ENCODE measurements at regions not wholly inside any gene's neighbourhood (a gene's known extent, or its start where the extent isn't known, plus 50 kb on each side); places are given as distances from the start of the nearest gene placed in this dataset.

- no peak for DNase-seq
Observed at GRCh38 chr5:100974082-100974481, 71.0 kb upstream of the ST8SIA4 start.

GRCh38 chr5:100970646-100971255 lies 67.7 kb upstream of the ST8SIA4 start:
- DNase-seq, result no peak

- no peak for DNase-seq
Observed at GRCh38 chr5:100965291-100965690, 62.2 kb upstream of the ST8SIA4 start.

Measured in activated CD4-positive, alpha-beta T cell treated with anti-CD3 and anti-CD28 coated beads for 4 hours (primary cell).